K562 (cell line): ENCODE measurements at regions not wholly inside any gene's neighbourhood (a gene's known extent, or its start where the extent isn't known, plus 50 kb on each side); places are given as distances from the start of the nearest gene placed in this dataset.

Experiments used
- NR2C1 ChIP-seq, 2 experiments: fragments of 450-650 bp; IDR thresholded peaks; 2 replicates each; pipeline ENCODE4 v1.6.1; 2017; ENCODE audit warnings: mild to moderate bottlenecking in 2 of 2, antibody characterized with exemption in 1 of 2, inconsistent platforms in 1 of 2, missing compliant biosample characterization in 1 of 2, missing genetic modification characterization in 1 of 2
- RAD21 ChIP-seq, 2 experiments: fragments of 250-450 bp in 1 of 2; fragments of 450-650 bp in 1 of 2; sonication (Bioruptor Pico) in 1 of 2; formaldehyde crosslinking in 1 of 2; IDR thresholded peaks in 1 of 2; conservative IDR thresholded peaks in 1 of 2; 2 replicates each; pipeline versions ENCODE4 v1.4.0 to v1.8.0; 2020 to 2022; ENCODE audit warnings: mild to moderate bottlenecking in 2 of 2, moderate library complexity in 1 of 2
- REST ChIP-seq, 2 experiments: fragments of 450-650 bp; formaldehyde crosslinking in 1 of 2; IDR thresholded peaks; 2 replicates each; pipeline versions ENCODE4 v1.4.0 to v1.6.1; 2014 to 2020; ENCODE audit warnings: mild to moderate bottlenecking in 2 of 2, borderline replicate concordance in 1 of 2, low read depth in 1 of 2
- SRSF7 ChIP-seq: fragments of 200-400 bp; formaldehyde crosslinking; optimal IDR thresholded peaks from 2 replicates; pipeline ENCODE3; 2017; ENCODE audit warnings: mild to moderate bottlenecking, low read depth, low read length
- YBX1 ChIP-seq: fragments of 450-650 bp; IDR thresholded peaks from 2 replicates; pipeline ENCODE4 v1.7.1; 2016; ENCODE audit warnings: mild to moderate bottlenecking
- ZNF699 ChIP-seq: fragments of 250-450 bp; sonication (Bioruptor Pico); IDR thresholded peaks from 2 replicates; pipeline ENCODE4 v1.8.0; 2021; ENCODE audit warnings: mild to moderate bottlenecking, moderate library complexity; ENCODE audit not compliant: insufficient replicate concordance
- TF ChIP-seq, protein P1 (sequence below): fragments of 450-650 bp; IDR thresholded peaks from 2 replicates; pipeline ENCODE4 v1.6.1; 2016; ENCODE audit warnings: antibody characterized with exemption

DNA sequence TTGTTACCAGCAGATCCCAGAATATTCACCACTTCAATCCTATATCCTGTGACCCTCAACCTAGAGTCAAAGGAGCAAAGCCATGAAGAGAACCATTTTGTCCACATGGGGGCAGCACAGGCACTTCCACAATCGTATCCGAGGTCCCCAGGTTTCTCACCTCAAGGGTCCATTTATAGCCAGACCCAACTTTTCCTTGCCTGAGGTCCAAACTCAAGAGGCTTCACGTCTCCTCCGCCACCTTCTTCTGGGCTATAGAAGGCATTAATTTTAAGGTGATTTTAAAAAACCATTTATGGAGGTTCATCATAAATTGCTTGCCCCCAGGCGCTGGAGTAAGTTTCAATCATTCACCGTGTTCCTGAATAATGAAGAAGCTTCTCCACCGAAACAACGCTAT lies 111.6 kb upstream of the NABP1 start (continued):
- TF ChIP-seq RAD21 (CRISPR knock-in tag; conservative IDR thresholded peaks at IDR 0.05 in 1 of 2, IDR thresholded peaks at IDR 0.05 in 1 of 2) (peak; percentile 71 to 75), REST (IDR thresholded peaks at IDR 0.05; ENCODE audit: borderline replicate concordance) (peak; percentile 65; the same call in 1 of the 2 replicates), REST (CRISPR knock-in tag; IDR thresholded peaks at IDR 0.05; ENCODE audit: low read depth) (no peak), NR2C1 (IDR thresholded peaks at IDR 0.05) (no peak), NR2C1 (tag; IDR thresholded peaks at IDR 0.05) (no peak), ZNF699 (no peak), SRSF7 (no peak), YBX1 (no peak)
- TF ChIP-seq, protein P1, sequence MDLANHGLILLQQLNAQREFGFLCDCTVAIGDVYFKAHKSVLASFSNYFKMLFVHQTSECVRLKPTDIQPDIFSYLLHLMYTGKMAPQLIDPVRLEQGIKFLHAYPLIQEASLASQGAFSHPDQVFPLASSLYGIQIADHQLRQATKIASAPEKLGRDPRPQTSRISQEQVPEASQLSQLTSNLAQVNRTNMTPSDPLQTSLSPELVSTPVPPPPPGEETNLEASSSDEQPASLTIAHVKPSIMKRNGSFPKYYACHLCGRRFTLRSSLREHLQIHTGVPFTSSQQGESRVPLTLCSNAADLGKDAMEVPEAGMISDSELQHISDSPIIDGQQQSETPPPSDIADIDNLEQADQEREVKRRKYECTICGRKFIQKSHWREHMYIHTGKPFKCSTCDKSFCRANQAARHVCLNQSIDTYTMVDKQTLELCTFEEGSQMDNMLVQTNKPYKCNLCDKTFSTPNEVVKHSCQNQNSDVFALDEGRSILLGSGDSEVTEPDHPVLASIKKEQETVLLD: no peak
